ENCODE measurements at regions not wholly inside any gene's neighbourhood (a gene's known extent, or its start where the extent isn't known, plus 50 kb on each side); places are given as distances from the start of the nearest gene placed in this dataset.
"Not testable (repeated sequence)": the region's sequence is repeated elsewhere in the genome, so short reads cannot be mapped to it uniquely, and the experiment has no call there.

DNA sequence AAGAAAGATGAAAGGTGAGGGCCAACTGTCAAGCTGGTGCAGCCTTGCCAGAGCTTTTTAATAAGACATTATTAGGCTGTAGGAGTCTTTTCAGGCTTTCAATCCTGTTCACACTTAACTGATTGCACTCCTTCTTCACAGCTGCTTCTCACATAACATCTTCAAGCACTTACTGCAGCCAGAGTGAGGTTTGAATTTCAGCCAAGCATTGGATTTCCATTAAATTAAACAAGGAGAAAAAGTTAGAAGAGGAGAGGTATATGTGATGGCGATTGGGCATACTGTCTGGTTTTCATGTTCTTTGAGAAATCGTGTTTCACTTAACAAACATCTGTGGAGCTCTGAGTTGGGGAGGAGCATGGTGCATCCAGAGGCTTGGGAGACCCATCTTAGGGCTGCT lies 392.8 kb upstream of the LRRC3B start:
- DNase-seq (ENCODE audit: low read depth, low spot score) = no peak
- H3K4me3 ChIP-seq (ENCODE audit: low read length) = no peak overlapping the region

DNA sequence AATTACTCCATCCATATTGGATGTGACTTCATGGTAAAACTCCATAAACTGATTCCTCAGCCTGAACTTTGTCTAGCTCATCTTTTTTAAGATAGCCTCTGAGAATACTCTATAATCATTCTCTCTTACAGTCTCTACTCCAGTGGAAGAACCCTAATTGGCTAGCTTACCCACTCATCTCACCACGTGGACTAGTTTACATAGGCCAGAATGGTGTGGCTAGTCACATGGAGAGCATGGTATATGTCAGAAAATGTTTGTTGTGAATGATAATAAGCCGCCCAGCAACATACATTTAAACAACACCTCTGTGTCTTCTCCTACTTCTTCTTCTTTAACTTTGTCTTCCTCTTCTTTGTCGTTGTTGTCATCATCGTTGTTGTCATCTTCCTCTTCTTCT lies 389.2 kb upstream of the LRRC3B start:
- no peak overlapping the region for H3K4me3 ChIP-seq (ENCODE audit: low read length)
- DNase-seq (ENCODE audit: low read depth, low spot score) = no peak

- H3K4me3 ChIP-seq (ENCODE audit: low read length) = no peak overlapping the region
- no peak for DNase-seq (ENCODE audit: low read depth, low spot score)
Measured at GRCh38 chr3:26236531-26236930, 386.0 kb upstream of the LRRC3B start.

GRCh38 chr3:26237036-26237682 lies 385.4 kb upstream of the LRRC3B start:
- no peak for DNase-seq (ENCODE audit: low read depth, low spot score)

DNA sequence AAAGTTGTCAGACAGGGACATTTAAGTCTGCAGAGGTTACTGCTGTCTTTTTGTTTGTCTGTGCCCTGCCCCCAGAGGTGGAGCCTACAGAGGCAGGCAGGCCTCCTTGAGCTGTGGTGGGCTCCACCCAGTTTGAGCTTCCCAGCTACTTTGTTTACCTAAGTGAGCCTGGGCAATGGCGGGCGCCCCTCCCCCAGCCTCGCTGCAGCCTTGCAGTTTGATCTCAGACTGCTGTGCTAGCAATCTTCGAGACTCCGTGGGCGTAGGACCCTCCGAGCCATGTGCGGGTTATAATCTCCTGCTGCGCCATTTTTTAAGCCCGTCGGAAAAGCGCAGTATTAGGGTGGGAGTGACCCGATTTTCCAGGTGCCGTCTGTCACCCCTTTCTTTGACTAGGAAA lies 378.0 kb upstream of the LRRC3B start:
- H3K4me3 ChIP-seq (ENCODE audit: low read length); DNase-seq (ENCODE audit: low read depth, low spot score): not testable (repeated sequence)

More at GRCh38 chr3:26237036-26237682, 385.4 kb upstream of the LRRC3B start:
- no peak overlapping the region for H3K4me3 ChIP-seq (ENCODE audit: low read length)

- DNase-seq (ENCODE audit: low read depth, low spot score) = no peak
Measured at GRCh38 chr3:26245236-26245635, 377.3 kb upstream of the LRRC3B start.

GRCh38 chr3:26246901-26247300 lies 375.7 kb upstream of the LRRC3B start:
- no peak overlapping the region for H3K4me3 ChIP-seq (ENCODE audit: low read length)
- DNase-seq (ENCODE audit: low read depth, low spot score) = no peak

More at GRCh38 chr3:26245236-26245635, 377.3 kb upstream of the LRRC3B start:
- H3K4me3 ChIP-seq (ENCODE audit: low read length) = no peak overlapping the region

- no peak for DNase-seq (ENCODE audit: low read depth, low spot score)
Measured at GRCh38 chr3:26247712-26248111, 374.9 kb upstream of the LRRC3B start.

DNA sequence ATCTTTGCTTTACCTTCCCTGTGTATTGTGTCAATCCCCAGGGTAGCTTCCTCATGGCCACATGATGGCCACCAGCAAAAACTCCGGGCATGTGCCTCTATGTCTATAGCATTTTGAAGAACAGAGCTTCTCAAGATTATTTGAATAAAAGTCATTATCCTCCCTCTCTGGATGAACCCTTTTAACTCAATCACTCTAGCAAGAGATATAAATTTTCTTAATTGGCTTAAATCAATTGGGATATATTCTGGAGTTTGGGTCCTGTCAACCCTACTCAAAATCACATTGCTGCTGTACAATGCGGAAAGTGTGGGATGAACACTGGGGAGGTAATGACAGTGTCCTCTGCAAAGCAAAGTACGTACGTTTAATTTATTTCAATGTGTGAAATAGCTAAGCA lies 370.6 kb upstream of the LRRC3B start:
- no peak for DNase-seq (ENCODE audit: low read depth, low spot score)
- H3K4me3 ChIP-seq (ENCODE audit: low read length) = no peak overlapping the region

More at GRCh38 chr3:26247712-26248111, 374.9 kb upstream of the LRRC3B start:
- no peak overlapping the region for H3K4me3 ChIP-seq (ENCODE audit: low read length)

DNA sequence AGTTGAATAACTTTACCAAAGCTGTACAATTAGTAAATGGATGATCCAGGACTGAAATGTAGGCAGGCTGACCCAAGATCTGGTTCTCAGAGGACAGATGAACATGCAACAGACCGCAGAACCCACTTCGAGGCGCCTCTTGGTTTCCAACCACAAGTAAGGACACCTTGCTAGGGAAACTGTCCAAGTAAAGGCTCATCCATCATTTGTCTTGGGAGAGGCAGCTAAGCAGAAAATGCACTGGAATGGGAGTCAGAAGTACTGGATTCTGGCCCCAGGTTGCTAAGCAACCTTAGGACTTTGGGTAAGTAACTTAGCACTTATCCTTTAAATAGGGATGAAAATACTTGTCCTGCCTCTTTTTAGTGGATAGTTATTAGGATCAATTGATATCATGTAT lies 366.3 kb upstream of the LRRC3B start:
- no peak overlapping the region for H3K4me3 ChIP-seq (ENCODE audit: low read length)
- no peak for DNase-seq (ENCODE audit: low read depth, low spot score)

DNA sequence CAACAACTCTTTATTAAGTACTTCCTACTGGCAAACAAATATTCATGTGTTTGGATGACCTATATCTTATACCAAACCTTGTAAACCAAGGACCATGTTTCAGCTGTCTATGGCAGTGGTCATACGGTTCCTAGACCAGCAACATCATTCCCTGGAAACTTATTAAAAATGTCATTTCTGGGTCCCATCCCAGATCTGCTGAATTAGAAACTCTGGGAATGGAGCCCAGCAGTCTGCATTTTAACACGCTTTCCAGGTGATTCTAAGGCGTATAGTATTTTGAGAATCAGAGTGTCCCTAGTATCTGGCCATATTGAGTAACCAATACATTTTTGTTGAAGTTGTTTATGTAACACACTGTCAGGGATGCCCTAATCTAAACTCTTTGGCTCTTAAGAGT lies 363.4 kb upstream of the LRRC3B start:
- H3K4me3 ChIP-seq (ENCODE audit: low read length) = no peak overlapping the region
- DNase-seq (ENCODE audit: low read depth, low spot score) = no peak

DNA sequence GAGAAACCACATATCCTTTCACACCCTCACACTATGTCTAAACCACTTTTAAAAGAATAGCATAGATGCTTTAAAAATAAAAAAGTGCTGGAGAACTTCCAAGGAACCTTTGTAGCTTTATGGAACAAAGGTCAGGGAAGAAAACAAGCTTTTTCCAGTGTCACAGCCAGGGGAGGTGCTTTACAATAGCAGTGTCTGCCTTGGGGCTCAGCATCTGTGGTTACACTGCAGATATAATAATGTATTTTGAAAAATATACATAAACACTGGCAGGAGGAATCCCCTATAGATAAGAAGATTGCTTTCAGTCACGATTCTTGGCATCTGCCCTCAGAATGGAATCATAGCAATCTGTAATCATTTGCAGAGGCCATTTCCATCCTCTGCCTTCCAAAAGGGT lies 362.4 kb upstream of the LRRC3B start:
- no peak overlapping the region for H3K4me3 ChIP-seq (ENCODE audit: low read length)
- no peak for DNase-seq (ENCODE audit: low read depth, low spot score)

- DNase-seq (ENCODE audit: low read depth, low spot score) = no peak
- H3K4me3 ChIP-seq (ENCODE audit: low read length) = no peak overlapping the region
Measured at GRCh38 chr3:26264708-26265107, 357.9 kb upstream of the LRRC3B start.

DNA sequence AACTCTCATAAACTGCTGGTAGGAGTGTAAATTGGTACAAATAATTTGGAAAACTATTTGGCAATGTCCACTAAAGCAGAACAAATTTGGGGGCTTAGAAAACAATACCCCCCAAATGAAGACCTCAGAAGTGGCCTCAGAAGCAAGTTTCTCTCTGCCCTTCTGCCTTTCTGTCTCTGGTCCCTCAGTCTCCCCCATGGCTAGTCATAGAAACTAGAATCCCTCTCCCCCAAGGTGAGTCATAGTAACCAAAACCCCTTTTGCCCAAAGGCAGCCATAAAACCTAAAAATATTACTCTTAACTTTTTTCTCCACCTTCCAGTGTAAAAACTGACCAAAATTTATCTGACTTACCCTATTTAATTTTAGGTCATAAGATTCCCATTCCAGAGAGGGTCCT lies 350.7 kb upstream of the LRRC3B start:
- H3K4me3 ChIP-seq (ENCODE audit: low read length) = no peak overlapping the region
- no peak for DNase-seq (ENCODE audit: low read depth, low spot score)

GRCh38 chr3:26273196-26273595 lies 349.4 kb upstream of the LRRC3B start:
- DNase-seq (ENCODE audit: low read depth, low spot score) = no peak
- H3K4me3 ChIP-seq (ENCODE audit: low read length) = no peak overlapping the region

- DNase-seq (ENCODE audit: low read depth, low spot score) = no peak
- no peak overlapping the region for H3K4me3 ChIP-seq (ENCODE audit: low read length)
Measured at GRCh38 chr3:26279091-26279490, 343.5 kb upstream of the LRRC3B start.

DNA sequence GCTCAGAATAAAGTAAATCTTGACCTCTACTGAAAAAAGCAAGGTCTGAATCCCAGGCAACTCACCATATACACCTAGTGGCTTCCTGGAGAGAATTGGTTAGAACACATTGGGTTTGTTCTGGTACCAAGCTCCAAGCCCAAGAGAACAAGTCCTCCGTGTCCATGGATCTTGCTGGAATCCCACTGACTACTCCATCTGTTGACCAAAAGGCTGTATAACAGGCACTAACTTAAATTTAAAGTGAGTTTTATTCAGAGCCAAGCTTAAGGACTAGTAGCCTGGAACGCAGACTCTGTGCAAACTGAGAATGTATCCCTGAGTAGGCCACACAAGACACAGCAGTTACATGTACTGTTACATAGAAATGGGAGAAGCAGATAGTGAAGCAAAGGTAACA lies 342.1 kb upstream of the LRRC3B start:
- H3K4me3 ChIP-seq (ENCODE audit: low read length) = no peak overlapping the region
- DNase-seq (ENCODE audit: low read depth, low spot score) = no peak

GRCh38 chr3:26281284-26281985 lies 341.1 kb upstream of the LRRC3B start:
- H3K4me3 ChIP-seq (ENCODE audit: low read length) = no peak overlapping the region
- no peak for DNase-seq (ENCODE audit: low read depth, low spot score)

DNA sequence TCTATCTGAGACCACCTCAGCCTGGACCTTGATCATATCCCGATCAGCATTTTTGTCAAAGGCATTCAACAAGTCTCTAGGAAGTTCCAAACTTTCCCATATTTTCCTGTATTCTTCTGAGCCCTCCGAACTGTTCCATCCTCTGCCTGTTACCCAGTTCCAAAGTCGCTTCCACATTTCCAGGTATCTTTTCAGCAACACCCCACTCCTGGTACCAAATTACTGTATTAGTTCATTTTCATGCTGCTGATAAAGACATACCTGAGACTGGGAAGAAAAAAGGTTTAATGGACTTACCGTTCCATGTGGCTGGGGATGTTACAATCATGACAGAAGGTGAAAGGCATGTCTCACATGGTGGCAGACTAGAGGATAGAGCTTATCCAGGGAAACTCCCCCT lies 338.1 kb upstream of the LRRC3B start:
- not testable (repeated sequence) for H3K4me3 ChIP-seq (ENCODE audit: low read length); DNase-seq (ENCODE audit: low read depth, low spot score)

- DNase-seq (ENCODE audit: low read depth, low spot score) = no peak
- H3K4me3 ChIP-seq (ENCODE audit: low read length) = no peak overlapping the region
Measured at GRCh38 chr3:26291840-26292239, 330.7 kb upstream of the LRRC3B start.

- no peak for DNase-seq (ENCODE audit: low read depth, low spot score)
- H3K4me3 ChIP-seq (ENCODE audit: low read length) = no peak overlapping the region
Measured at GRCh38 chr3:26292780-26293179, 329.8 kb upstream of the LRRC3B start.

Measured in Jurkat, Clone E6-1 (cell line).